ENCODE measurements at regions not wholly inside any gene's neighbourhood (a gene's known extent, or its start where the extent isn't known, plus 50 kb on each side); places are given as distances from the start of the nearest gene placed in this dataset.

DNA sequence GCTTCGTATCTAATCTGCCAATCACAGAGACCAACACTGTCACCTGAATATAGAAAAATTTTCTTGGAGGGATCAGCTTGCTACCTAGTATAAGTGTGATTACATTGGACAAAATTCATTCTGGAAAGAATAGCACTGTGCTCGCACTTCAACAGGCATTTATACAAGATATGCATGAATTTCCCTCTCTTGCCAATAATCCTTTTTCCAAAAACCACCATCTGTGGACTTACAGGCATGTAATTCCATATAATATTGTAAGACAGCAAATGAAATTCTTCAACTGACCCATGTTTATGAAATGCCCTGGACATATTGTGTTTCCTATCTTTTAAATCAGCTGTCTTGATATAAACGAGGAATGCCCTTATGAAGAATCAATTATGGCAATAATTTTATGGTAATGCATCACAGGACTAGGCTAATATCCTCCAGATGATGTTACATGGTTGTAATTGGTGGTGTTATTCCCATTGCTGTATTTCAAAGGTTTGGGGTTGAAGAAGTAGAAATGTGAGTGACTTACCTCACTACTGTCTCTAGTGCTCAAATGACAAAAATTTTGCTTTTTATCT, 861.4 kb upstream of the NECTIN3 start:
- no peak for DNase-seq (ENCODE audit: low read depth in 2 of 2)

DNA sequence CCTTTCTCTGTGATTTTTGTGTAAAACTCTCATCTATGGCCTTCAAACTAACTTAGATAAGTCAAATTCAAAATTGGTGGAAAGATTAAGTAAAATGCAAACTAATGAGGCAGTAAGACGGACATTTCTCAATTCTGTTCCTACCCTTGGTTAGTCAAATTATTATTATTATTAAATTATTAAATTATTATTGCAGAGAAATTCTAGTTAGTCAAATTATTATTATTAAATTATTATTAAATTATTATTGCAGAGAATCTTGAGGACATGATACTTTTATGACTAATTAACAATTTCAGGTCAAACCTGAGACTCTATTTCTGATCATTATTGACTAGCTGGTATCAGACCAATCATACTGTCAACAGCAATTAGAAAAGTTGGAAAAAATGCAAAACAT, 845.0 kb upstream of the NECTIN3 start:
- no peak for DNase-seq (ENCODE audit: low read depth in 2 of 2)

DNA sequence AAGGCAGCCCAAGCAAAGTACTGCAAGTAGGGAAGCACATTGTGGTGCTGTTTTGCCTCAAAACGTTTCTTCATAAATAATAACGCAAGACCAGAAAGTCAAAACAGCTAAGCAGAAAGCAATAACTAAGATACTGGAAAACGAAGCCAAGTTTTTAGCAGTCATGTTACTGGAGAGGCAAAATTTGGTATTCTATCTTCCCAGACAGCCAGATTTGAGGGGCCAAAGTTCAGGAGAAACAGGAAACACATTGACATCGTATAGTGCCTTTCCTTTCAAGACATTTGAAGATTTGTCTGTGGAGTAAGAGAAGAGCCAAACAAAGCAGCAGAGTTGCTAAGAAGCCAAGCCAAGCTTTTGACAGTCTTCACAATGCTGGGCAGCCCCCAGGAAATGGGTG, 843.6 kb upstream of the NECTIN3 start:
- peak in 1 of 2 donors; percentile 21 for DNase-seq (ENCODE audit: low read depth in 2 of 2)

DNA sequence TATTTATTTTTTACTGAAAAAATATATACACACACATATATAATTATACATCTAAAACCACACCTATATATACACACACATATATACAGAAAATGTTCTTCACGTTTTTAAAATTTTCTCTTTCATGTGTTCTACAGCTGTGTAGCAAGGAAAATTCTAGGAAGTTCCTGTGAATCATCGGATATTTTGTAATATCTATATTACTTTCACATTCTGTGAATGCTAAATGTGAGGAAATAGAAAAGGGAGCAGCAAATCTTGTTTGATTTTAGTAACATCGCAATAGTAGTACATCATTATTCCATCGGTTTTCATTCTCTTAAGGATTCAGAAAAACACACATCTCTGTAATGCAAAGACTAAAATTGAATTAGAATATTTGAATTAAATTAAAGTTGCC, 836.8 kb upstream of the NECTIN3 start:
- no peak for DNase-seq (ENCODE audit: low read depth in 2 of 2)

DNA sequence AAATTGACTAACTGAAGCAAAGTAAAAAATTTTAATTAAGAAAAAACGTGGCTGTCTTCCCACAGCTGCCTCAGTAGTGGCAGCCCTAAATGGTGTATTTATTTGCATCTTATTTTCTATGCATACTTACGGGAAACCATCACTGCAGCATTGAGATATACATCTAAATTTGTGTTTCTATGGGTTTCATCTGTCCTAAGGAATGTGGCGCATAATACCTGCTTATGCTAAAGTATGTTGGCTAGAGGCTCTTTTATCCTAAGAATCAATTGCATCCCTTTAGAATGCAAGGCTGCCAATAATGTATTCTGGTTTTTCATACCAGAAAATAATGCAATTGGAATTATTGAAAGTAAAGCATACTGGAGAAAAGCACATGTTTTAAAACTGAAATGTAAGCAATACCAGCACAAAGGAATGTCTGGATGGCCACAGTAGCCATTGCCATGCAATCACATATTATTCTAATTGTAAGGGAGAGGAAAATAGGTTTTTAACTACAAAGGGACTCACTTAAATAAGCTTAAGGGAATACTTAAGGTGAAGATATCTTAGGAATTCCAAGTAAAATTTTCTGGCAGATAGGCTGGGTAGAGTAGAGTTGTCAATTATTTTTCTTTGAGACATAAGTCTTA, 834.5 kb upstream of the NECTIN3 start:
- DNase-seq (ENCODE audit: low read depth in 2 of 2): no peak

DNA sequence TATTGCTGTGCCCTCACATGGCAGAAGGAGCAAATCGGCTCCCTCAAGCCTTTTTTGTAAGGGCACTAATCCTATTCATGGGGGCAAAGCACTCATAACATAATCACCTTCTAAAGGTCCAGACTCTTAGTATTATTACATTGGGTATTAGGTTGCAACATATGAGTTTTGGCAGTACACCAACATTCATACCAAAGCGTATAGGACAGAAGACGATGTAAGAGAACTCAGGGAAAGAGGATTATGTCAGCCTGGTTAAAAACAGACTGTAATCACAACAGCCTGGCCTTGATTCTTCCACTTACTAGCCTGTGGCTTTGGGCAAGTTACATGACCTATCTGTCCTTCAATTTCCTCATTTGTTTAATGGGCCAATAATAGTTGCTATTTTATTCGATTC, 828.5 kb upstream of the NECTIN3 start:
- DNase-seq (ENCODE audit: low read depth in 2 of 2): no peak

DNA sequence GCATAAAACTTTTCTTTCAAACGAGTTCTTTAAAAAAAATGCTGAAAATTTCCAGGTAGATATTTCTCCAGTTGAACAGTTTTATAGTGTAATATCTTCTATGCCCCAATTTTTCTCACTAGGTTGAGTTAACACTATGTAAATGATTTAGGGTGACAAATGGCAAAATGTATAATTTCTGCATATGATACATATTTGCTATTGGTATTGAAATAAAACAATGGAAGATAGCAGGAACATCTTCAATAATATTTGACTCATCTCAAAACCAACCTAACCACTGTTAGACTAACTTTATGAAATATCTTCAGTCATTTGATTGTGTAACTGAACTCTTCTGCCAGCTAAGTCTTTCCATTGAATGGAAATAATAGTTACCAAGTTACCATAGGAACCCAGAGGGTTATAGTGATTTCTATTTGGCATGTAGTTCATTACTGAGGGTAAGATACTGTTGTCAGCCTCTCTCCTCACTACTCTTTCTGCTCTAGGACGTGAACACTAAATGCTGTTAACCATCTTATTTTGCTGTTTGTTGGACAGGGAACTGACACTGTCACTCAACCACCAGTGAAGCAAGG, 824.7 kb upstream of the NECTIN3 start:
- no peak for DNase-seq (ENCODE audit: low read depth in 2 of 2)

DNA sequence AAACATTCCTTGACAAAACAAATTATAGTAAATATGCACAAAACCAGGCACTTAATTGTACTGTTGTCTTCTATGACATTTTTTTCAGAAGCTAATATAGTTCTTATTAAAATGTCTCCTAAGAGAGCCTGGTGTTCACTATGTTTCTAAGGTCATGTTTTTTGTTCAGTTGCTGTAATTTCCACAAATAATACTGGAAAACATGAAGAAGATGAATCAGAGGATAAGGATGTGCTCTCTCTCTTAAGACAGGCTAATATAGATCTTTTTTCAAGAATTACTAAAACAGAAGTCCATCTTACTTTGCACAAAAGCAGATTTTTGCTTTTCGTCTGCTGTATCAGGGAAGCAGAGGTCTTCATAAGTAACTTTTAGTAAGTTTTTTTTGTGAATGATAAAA, 823.0 kb upstream of the NECTIN3 start:
- DNase-seq (ENCODE audit: low read depth in 2 of 2): no peak

DNA sequence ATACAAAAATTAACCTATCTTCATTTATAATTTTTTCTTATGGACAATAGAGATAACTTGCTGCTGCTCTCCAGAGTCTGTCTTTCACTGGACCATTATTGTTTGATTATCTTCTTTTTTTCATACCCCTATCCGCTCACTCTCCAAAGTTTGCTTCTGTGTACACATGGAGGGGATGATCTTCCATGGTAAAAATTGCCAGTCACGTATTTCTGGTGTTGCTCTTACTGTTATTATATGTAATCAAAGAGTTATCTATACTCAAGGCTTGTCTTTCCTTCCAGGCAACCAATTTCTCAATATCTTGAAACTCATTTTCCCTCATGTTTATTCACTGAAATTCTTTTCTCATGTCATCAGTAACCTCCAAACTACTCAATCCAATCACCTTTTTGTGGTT, 817.8 kb upstream of the NECTIN3 start:
- no peak for DNase-seq (ENCODE audit: low read depth in 2 of 2)

DNA sequence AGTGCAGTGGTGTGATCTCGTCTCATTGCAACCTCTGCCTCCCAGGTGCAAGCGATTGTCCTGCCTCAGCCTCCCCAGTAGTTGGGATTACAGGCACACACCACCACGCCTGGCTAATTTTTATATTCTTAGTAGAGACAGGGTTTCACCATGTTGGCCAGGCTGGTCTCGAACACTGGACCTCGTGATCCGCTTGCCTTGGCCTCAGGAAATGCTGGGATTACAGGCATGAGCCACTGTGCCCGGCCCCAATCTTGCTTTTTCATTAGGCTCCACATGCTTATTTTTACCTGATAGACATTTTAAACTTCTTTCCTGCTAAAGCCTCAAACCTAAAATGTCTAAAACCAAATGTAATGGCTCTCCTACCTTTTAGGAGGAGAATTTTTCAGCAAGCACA, 817.0 kb upstream of the NECTIN3 start:
- no peak for DNase-seq (ENCODE audit: low read depth in 2 of 2)

DNA sequence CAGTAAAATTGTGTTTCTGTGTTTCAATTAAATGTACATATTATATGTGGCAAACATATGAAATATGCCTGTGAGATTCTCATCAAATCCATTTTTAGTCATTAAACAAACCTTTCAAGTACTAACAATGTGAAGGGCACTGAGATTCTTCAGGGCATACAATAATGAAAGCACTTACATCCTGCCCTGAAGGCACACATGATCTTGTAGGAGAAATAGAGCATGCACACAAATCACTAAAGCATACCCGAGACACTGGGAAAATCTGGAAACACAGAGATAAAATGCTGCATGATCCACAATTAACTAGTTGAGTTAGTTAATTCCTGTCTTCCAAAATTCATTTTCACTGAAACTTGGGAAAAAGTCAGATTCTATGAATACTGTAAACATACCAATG, 810.5 kb upstream of the NECTIN3 start:
- no peak for DNase-seq (ENCODE audit: low read depth in 2 of 2)

DNA sequence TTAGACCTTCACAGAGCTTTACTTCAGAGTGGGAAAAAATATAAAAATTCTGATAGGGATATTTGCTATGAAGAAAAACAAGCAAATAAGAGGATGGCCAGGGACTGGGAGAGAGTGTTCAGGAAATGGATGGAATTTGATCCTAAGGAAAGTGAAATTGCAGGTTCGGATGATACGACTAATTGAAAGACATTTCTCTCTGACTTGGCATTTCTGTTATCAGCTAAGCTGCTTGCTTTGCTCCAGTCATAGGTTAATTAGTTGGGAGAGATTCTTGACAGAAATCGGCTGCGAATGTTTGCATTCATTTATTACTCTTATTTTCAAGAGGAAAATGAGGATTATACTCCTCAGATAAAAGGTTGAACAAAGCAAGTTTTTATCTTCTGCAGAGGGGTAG, 808.7 kb upstream of the NECTIN3 start:
- no peak for DNase-seq (ENCODE audit: low read depth in 2 of 2)

DNA sequence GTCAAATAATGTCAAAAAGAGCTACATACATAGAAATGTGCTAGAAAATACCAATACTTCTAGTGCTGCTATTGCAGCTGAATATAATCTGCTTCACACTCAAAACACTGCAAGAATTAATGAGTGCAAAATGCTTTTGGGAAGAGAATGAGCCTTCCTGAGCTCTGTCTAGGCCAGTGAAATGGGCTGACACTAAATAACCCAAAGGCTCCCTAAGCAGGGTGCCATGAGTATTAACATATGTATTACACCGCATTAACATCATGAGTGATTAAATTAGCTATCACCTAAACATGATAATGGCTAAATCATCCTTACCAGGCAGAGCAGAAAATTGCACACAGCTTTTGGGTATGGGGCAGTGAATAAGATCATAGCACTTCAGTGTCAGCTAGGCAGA, 806.3 kb upstream of the NECTIN3 start:
- DNase-seq (ENCODE audit: low read depth in 2 of 2): no peak

DNA sequence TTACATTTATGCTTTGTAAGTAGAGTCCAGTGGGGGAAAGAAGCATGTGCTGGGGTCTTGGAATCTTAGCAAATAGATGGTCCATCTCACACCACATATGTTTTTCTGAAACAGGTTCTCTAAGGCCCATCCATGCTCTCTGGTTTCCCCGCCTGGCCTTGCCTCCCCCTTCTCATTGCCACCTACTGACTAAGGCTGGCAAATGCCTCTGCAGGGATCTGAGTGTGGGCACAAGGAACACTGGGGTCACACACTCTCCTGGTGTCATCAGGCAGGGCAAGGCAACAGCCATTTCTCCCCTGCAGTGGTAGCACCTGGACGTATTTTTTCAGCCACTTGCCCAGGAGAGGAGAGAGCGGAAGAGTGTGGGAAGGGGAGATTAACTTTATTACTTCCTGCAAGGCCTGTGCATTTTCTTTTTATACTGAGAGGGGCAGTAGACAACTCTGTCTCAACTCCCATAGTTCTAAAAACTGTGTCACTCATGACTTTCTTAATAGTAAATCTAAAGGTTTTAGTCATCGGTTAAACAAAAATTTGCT, 804.2 kb upstream of the NECTIN3 start:
- peak in 1 of 2 donors; percentile 3 for DNase-seq (ENCODE audit: low read depth in 2 of 2)

DNA sequence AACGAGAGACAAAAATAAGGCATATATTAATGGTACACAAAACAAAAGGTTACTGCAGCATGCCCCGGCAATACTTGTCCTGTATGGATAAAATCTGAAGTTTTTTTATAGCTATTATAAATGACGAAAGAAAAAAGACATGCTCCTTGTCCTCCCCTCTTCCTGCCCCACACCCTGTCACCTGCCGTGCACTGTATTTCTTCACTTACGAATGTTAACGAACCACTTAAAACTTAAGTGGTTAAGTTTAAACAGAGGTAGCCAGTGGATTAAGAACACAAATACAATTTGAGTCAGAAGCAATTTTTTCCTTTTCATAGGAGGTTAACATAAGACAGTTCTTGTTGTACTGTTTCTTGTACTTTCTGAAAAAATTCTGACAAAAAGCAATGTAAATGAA, 799.1 kb upstream of the NECTIN3 start:
- DNase-seq (ENCODE audit: low read depth in 2 of 2): no peak

DNA sequence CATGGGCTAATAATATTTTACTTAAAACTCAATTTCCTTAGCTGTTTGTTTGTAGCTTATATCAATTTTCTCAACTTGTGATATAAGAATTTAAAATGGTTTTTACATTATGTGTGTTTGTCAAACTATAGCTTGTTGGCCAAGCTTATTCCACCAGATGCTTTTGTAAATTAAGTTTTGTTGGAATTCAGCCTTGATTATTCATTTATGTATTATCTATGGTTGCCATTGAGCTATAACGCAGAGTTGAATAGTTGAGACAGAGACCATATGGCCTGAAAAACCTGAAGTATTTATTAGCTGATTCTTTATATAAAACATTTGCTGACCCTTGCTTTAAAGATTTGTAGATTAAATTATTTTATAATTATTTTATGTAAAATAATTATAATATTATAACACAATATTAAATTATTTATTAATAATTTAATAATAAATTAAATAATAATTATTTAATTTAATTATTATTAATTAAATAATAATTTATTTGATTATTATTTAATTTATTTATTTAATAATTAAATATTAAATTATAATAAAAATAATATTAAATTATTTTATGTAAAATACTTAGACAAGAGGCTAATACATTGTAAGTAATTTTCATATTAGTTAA, 779.6 kb upstream of the NECTIN3 start:
- DNase-seq (ENCODE audit: low read depth in 2 of 2): no peak

DNA sequence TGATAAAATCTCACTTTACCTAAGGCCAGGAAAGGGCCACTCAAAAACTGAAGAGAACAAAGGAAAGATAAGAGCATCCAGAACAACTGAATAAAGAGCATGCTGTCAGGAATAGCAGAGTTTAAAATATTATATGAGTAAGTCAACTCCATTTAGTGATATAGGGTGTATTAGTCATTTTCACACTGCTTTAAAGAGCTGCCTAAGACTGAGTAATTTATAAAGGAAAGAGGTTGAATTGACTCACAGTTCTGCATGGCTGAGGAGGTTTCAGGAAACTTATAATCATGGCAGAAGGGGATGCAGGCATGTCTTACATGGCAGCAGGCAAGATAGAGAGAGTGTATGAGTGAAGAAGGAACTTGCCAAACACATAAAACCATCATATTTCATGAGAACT, 778.0 kb upstream of the NECTIN3 start:
- DNase-seq (ENCODE audit: low read depth in 2 of 2): no peak

DNA sequence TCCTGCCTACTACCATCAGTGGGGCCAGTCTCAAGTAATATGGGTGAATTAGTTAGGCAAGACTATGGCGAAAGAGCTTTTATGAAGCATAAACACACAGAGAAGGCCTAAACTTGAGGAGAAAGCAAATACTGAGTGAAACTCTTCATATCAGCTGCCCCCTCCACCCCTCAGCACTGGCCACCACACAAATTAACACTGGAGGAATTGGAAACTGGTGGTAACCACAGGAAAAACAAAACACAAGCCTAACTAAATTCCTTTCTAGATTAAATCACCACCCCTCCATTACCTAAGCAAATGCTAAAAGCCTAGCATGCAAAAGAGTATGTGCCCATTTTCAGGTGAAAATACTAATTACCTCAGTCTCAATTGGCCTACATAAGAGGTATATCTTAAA, 774.7 kb upstream of the NECTIN3 start:
- no peak for DNase-seq (ENCODE audit: low read depth in 2 of 2)

DNA sequence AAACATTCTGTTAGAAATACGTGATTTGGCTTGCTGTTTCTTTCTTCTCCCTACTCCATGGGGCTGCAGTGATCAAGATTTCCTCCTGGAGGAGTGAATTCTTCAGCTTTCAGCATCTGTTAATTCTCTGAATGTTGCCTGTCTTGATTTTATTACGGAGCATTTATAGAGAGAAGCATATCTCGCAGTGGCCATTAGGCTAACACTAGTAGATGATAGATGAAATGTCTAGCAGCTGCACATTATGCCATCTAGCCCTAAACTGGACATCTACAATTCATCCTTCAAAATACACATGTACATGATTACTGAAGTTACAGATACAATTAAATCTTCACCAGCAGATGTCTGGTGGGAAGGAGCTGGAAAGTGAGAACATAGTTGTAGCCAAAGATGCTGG, 769.8 kb upstream of the NECTIN3 start:
- no peak for DNase-seq (ENCODE audit: low read depth in 2 of 2)

DNA sequence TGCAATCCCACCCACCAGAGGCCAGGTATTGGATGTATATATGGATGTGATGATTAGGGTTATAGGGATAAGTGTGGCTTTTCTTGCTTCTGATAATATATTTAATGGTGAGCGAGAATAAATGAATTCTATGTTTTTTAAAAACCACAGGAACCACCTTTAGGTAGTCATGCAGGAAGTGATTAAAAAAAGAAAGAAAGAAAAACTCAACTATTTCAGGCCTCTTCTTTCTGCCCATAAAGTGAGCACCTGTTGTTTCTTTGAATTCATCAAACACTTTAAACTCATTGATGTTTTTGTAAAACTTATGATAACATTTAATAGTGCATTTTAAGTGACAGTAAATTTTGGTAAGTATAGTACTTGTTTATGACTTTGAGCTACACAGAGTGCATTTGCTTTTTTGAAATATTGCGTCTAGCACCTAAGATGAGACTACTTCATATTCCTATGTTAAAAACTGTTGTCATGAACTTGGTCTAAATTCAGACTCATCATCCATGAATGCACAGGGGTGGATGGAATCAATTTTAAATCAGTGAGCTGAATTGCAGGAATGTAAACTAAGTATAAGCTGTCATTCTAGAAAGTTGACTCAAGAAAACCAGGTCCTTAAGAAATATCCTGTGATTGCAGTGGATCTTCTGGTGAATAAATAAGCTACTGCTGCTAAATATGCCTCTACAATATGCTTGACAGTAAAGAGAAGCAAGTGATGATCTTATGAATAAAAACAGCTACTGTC, 764.4 kb upstream of the NECTIN3 start:
- no peak for DNase-seq (ENCODE audit: low read depth in 2 of 2)

DNA sequence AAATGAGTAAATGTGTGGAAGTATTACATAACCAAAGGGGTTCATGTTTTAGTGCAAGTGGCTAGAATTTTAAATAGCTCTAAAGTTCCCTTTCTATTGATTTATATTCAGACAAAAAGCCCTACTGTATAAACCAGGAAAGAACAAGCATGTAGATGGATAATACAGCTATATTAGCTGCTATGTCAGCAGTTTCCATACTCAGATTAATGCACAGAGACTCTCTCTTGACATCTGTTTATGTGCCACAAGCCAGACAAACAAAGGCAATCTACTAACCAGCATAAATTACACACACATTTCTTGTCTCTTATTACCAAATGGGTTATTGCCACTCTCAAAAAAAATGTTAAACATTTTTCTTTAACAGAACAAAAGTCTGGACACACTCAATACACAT, 760.1 kb upstream of the NECTIN3 start:
- no peak for DNase-seq (ENCODE audit: low read depth in 2 of 2)

DNA sequence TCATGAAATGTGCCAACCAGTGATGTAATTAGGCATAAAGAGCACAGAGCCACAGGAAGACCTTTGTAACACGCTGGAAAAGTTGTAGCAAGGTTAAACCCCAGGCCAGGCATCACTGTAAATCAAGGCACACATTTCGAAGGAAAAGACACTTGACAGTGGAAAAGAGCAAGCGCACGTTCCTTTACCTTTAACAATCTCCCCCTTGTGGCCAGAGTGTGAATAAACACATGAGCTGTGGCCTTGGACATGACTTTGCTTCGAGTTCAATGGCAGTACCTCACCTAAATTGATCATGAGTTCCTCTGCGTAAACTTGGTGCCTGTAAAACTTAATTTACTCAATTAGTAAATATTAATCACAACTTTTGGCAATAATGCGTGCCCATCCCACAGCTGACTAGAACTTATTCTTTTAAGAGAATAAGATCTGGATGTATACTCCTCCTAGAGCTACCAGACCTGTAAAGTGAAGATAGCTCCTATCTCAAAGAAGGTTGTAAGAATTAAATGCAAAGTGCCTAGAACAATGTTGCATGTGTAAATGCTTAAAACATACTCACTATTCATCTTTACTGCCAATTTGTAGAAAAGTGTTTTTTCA, 757.0 kb upstream of the NECTIN3 start:
- peak; percentile 45 to 62 for DNase-seq (ENCODE audit: low read depth in 2 of 2)
